ENCODE measurements at regions not wholly inside any gene's neighbourhood (a gene's known extent, or its start where the extent isn't known, plus 50 kb on each side); places are given as distances from the start of the nearest gene placed in this dataset.

GRCh38 chr11:128057786-128058395 is 529.5 kb downstream of the ETS1 start:
- no peak for TF ChIP-seq CTCF (IDR thresholded peaks at IDR 0.05; ENCODE audit: poor library complexity, severe bottlenecking)
- no peak for TF ChIP-seq EZH2 (IDR thresholded peaks at IDR 0.05; ENCODE audit: borderline replicate concordance, insufficient read depth, low read length, poor library complexity, severe bottlenecking)
- no peak for TF ChIP-seq EP300 (conservative IDR thresholded peaks at IDR 0.05; ENCODE audit: poor library complexity, severe bottlenecking)
- TF ChIP-seq REST (IDR thresholded peaks at IDR 0.05; ENCODE audit: borderline replicate concordance): no peak
- TF ChIP-seq RAD21 (conservative IDR thresholded peaks at IDR 0.05): no peak
- no peak for TF ChIP-seq POLR2AphosphoS5 (IDR thresholded peaks at IDR 0.05)
- no peak for TF ChIP-seq TAF1 (IDR thresholded peaks at IDR 0.05; ENCODE audit: low read depth)
- no peak for TF ChIP-seq MXI1 (conservative IDR thresholded peaks at IDR 0.05; ENCODE audit: poor library complexity, severe bottlenecking)
